MCF 10A (cell line): ENCODE measurements at regions not wholly inside any gene's neighbourhood (a gene's known extent, or its start where the extent isn't known, plus 50 kb on each side); places are given as distances from the start of the nearest gene placed in this dataset.

Experiments used
- BruUV-seq: library from RNA; stranded (reverse); fragments of 400-500 nt; replicated peaks from 2 replicates; lab custom pipeline; 2021; lab: Mats Ljungman, UMichigan
- CTCF ChIA-PET: fragments of 300-600 bp; sonication (Branson Sonifier 250); formaldehyde crosslinking; extraction: SDS; loops from one replicate; lab custom pipeline; 2021; ENCODE audit warnings: antibody characterized with exemption, inconsistent platforms; lab: Yijun Ruan, JAX
- POLR2A ChIA-PET: fragments of 300-600, 350-650 bp; sonication (Branson Sonifier 250); formaldehyde crosslinking; extraction: SDS; loops from one replicate; lab custom pipeline; 2020; ENCODE audit warnings: antibody characterized with exemption, inconsistent platforms; lab: Yijun Ruan, JAX
- DNase-seq: peaks from one replicate; pipeline ENCODE4 v3.0.0-alpha.2; 2018; ENCODE audit not compliant: unreplicated experiment
- H3K27ac Mint-ChIP-seq: one replicate; pipeline ENCODE4 v1.8.0; 2022; ENCODE audit warnings: mild to moderate bottlenecking, low read depth, mixed read lengths; ENCODE audit not compliant: unreplicated experiment
- H3K27me3 Mint-ChIP-seq: one replicate; pipeline ENCODE4 v1.8.0; 2022; ENCODE audit warnings: mixed read lengths; ENCODE audit not compliant: insufficient read depth, unreplicated experiment
- H3K36me3 Mint-ChIP-seq: one replicate; pipeline ENCODE4 v1.8.0; 2022; ENCODE audit warnings: mild to moderate bottlenecking, moderate library complexity, mixed read lengths; ENCODE audit not compliant: insufficient read depth, unreplicated experiment
- H3K4me1 Mint-ChIP-seq: one replicate; pipeline ENCODE4 v1.8.0; 2022; ENCODE audit warnings: mixed read lengths; ENCODE audit not compliant: insufficient read depth, unreplicated experiment
- H3K4me3 Mint-ChIP-seq: one replicate; pipeline ENCODE4 v1.8.0; 2022; ENCODE audit warnings: mild to moderate bottlenecking, moderate library complexity, mixed read lengths; ENCODE audit not compliant: unreplicated experiment
- H3K9me3 Mint-ChIP-seq: one replicate; pipeline ENCODE4 v1.8.0; 2022; ENCODE audit warnings: mixed read lengths; ENCODE audit not compliant: unreplicated experiment
- intact Hi-C: fragments of 100-400 bp; cut with micrococcal nuclease; formaldehyde crosslinking; loops from 2 replicates; pipeline ENCODE4 v1.14.1; 2022
- TF ChIP-seq, protein P1 (sequence below): fragments of 200-600 bp; IDR thresholded peaks from one replicate; pipeline ENCODE4 v1.8.0; 2022; ENCODE audit warnings: antibody characterized with exemption, mild to moderate bottlenecking; ENCODE audit not compliant: unreplicated experiment

DNA sequence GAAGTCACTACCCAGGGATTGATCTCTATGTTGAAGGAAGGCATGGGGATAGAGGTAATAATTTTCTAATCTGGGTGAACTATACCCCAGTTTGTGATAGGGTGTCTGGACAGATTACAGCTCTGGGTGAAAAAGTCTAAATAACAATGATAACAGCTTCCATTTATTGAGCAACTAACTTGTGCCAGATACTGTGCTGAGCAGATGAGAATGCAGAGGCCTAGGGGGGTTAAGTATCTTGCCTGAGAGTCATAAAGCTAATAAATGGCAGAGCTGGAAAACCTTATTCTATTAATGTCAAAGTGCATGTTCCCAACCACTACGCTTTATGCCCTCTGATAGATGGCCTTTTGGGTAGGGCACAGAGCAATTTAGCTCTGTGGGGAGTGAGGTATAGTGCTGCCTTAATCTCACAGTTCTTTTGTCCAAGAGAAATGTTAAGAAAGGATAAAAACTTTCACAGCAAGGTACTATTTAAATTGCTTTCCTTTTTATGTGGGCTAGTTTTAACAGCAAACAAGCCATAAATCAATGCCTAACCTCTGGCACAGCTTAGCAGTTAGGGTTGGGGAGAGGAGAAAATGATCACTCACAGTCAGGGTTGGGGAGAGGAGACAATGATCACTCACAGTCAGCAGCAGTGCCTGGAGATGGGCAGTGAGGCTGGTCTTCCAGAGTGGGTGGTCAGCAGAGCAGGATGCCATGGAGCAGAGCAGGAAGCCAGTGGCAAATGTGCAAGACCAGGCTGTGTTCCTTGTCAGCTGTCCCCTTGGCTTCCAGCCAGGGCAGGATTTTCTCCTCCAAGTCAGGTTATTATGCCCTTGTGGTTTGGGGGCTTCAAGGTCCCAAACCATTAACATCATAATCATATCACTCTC lies 187.0 kb downstream of the CARTPT start:
- intact Hi-C loops, result no loop called here
- H3K4me3 Mint-ChIP-seq, result no peak overlapping the region
- ChIA-PET POLR2A (interaction anchor here (0.7 to 1.6 kb wide), 6 partner anchors 13 to 403 kb away, joined by 3 to 5 read pairs (median 3); no protein-coding TSS in a partner anchor), CTCF (interaction anchor here (0.8 to 1.6 kb wide), 4 partner anchors 17 to 169 kb away, joined by 3 to 6 read pairs (median 4); no protein-coding TSS in a partner anchor)
- no peak for DNase-seq
- H3K27ac Mint-ChIP-seq, result peak overlapping the region; percentile 90
- no peaks in the 10 kb centered on the region for H3K36me3 Mint-ChIP-seq
- H3K27me3 Mint-ChIP-seq, result no peaks in the 10 kb centered on the region
- TF ChIP-seq, protein P1, sequence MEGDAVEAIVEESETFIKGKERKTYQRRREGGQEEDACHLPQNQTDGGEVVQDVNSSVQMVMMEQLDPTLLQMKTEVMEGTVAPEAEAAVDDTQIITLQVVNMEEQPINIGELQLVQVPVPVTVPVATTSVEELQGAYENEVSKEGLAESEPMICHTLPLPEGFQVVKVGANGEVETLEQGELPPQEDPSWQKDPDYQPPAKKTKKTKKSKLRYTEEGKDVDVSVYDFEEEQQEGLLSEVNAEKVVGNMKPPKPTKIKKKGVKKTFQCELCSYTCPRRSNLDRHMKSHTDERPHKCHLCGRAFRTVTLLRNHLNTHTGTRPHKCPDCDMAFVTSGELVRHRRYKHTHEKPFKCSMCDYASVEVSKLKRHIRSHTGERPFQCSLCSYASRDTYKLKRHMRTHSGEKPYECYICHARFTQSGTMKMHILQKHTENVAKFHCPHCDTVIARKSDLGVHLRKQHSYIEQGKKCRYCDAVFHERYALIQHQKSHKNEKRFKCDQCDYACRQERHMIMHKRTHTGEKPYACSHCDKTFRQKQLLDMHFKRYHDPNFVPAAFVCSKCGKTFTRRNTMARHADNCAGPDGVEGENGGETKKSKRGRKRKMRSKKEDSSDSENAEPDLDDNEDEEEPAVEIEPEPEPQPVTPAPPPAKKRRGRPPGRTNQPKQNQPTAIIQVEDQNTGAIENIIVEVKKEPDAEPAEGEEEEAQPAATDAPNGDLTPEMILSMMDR, result no peak
- peaks cover 23% of the 10 kb centered on the region for H3K4me1 Mint-ChIP-seq
- peaks cover 4% of the 10 kb centered on the region for H3K9me3 Mint-ChIP-seq
- BruUV-seq, result no TSS peak

GRCh38 chr5:71907001-71907588 lies 188.0 kb downstream of the CARTPT start:
- intact Hi-C loops, result no loop called here
- Mint-ChIP-seq H3K4me3 (no peak overlapping the region), H3K27me3 (no peaks in the 10 kb centered on the region), H3K36me3 (no peaks in the 10 kb centered on the region), H3K9me3 (peaks cover 4% of the 10 kb centered on the region), H3K4me1 (peaks cover 23% of the 10 kb centered on the region), H3K27ac (peak overlapping the region; percentile 90)
- BruUV-seq, result no TSS peak
- CTCF ChIA-PET, result interaction anchor here (0.6 to 1.6 kb wide), 4 partner anchors 8 to 458 kb away, joined by 3 read pairs; no protein-coding TSS in a partner anchor
- peak; percentile 59 for DNase-seq
- POLR2A ChIA-PET, result interaction anchor here (0.7 to 1.5 kb wide), 5 partner anchors 14 to 401 kb away, joined by 3 to 4 read pairs (median 3); no protein-coding TSS in a partner anchor
- TF ChIP-seq, protein P1, result no peak

- no peak for DNase-seq
- H3K27me3 Mint-ChIP-seq, result no peaks in the 10 kb centered on the region
- no TSS peak for BruUV-seq
- H3K4me1 Mint-ChIP-seq, result peaks cover 23% of the 10 kb centered on the region
- intact Hi-C loops, result no loop called here
- POLR2A ChIA-PET, result interaction anchor here (0.7 to 1.7 kb wide), 4 partner anchors 11 to 159 kb away, joined by 3 to 5 read pairs (median 4); no protein-coding TSS in a partner anchor
- TF ChIP-seq, protein P1, result no peak
- H3K36me3 Mint-ChIP-seq, result no peaks in the 10 kb centered on the region
- CTCF ChIA-PET, result interaction anchor here (0.6 to 1.6 kb wide), 4 partner anchors 9 to 458 kb away, joined by 3 read pairs; no protein-coding TSS in a partner anchor
- no peak overlapping the region for H3K4me3 Mint-ChIP-seq
- H3K27ac Mint-ChIP-seq, result peak overlapping the region; percentile 90
- peaks cover 4% of the 10 kb centered on the region for H3K9me3 Mint-ChIP-seq
Observed at GRCh38 chr5:71907608-71908145, 188.6 kb downstream of the CARTPT start.
